ENCODE measurements at regions not wholly inside any gene's neighbourhood (a gene's known extent, or its start where the extent isn't known, plus 50 kb on each side); places are given as distances from the start of the nearest gene placed in this dataset.

GRCh38 chr20:11296951-11297350 lies 620.7 kb upstream of the BTBD3 start:
- DNase-seq: no peak

DNA sequence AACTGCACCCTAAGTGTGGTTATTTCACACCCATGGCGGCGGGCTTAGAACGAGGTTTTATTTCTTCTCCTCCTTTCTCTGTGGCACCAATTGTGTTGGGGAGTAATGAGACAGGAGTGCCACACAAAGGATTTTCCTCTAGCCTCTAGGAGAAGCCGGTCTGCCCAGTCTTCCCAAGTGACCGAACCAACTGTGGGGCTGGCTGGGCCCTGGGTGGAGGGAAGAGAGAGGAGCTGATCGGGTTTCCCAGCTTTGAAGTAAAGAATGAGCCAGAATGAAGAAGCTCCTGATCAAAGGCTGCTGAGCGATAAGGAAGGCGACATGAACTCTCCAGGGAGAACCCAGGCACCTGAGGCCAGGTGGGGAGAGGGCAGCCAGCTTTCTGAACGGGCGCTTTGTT lies 616.0 kb upstream of the BTBD3 start:
- Histone ChIP-seq H3K27ac (no peak overlapping the region), H3K4me3 (no peak overlapping the region), H3K9me3 (no peaks in the 10 kb centered on the region), H3K4me1 (peaks cover 0 to 4% (median 0%) of the 10 kb centered on the region in 9 donors), H3K36me3 (no peaks in the 10 kb centered on the region), H3K27me3 (no peaks in the 10 kb centered on the region)
- ATAC-seq (no peak), DNase-seq (no peak)
- intact Hi-C loops (cut with DNase I): no loop called here
- WGBS, 2 donors: 89% methylated on average over 10 of the region's 10 CpGs
- TF ChIP-seq CTCF (IDR thresholded peaks at IDR 0.05): no peak

More at GRCh38 chr20:11296951-11297350, 620.7 kb upstream of the BTBD3 start:
- no peaks in the 10 kb centered on the region for H3K27me3 ChIP-seq
- no peaks in the 10 kb centered on the region for H3K36me3 ChIP-seq
- no peak overlapping the region for H3K27ac ChIP-seq
- no peak for ATAC-seq
- intact Hi-C loops (cut with DNase I): no loop called here
- no peaks in the 10 kb centered on the region for H3K4me1 ChIP-seq
- H3K9me3 ChIP-seq: no peaks in the 10 kb centered on the region
- H3K4me3 ChIP-seq: no peak overlapping the region
- no peak for TF ChIP-seq CTCF (IDR thresholded peaks at IDR 0.05)

DNA sequence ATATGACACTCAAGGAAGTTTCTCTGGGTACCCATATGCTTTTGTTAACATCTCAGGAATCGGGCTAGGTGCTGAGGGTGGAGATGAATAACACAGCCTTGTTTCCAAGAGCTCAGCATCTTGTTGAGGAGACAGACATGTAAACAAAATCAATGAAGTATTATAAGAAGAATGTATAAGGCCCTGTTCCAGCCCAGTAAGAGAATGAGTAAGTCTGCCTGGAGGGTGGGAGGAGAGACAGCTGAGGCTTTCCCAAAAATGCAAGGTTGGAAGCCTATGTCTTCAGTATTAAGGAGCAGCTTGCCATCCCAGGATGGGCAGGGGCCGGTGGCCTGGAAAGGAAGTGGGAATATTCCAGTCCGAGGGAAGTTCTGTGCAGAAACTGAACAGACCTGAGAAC lies 615.3 kb upstream of the BTBD3 start:
- intact Hi-C loops (cut with DNase I): no loop called here
- Histone ChIP-seq H3K4me1 (peaks cover 0 to 4% (median 0%) of the 10 kb centered on the region in 9 donors), H3K27me3 (no peaks in the 10 kb centered on the region), H3K27ac (no peak overlapping the region), H3K4me3 (no peak overlapping the region), H3K36me3 (no peaks in the 10 kb centered on the region), H3K9me3 (no peaks in the 10 kb centered on the region)
- ATAC-seq (no peak), DNase-seq (no peak)
- TF ChIP-seq CTCF (IDR thresholded peaks at IDR 0.05): no peak
- WGBS, 2 donors: 76 to 84% methylated on average over 3 of the region's 3 CpGs

DNA sequence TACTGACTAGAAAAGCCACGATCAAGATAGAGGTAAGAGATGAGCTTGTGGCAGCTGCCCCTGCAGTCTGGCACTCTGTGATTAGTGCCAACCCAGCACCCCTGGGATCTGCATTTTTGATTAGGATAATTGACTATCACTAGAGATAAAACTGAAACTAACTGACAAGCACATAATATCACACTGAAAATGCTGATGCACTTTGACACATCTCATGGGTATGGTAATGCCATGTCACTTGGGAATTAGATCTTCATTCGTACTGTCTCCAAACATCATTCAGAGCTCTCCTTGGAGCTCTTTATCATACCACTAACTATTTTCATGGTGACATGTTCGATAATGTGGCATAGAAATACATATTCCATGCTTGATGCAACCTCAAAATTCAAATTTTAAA lies 612.9 kb upstream of the BTBD3 start:
- intact Hi-C loops (cut with DNase I): no loop called here
- Histone ChIP-seq H3K4me1 (peaks cover 0 to 4% (median 0%) of the 10 kb centered on the region in 9 donors), H3K9me3 (no peaks in the 10 kb centered on the region), H3K36me3 (no peaks in the 10 kb centered on the region), H3K4me3 (no peak overlapping the region), H3K27me3 (no peaks in the 10 kb centered on the region), H3K27ac (no peak overlapping the region)
- ATAC-seq: no peak
- TF ChIP-seq CTCF (IDR thresholded peaks at IDR 0.05): no peak
- WGBS, 2 donors: 76 to 81% methylated on average over 3 of the region's 3 CpGs
- no peak for DNase-seq

GRCh38 chr20:11305406-11305805 lies 612.3 kb upstream of the BTBD3 start:
- no peaks in the 10 kb centered on the region for H3K36me3 ChIP-seq
- peak overlapping the region in 1 of 10 donors; percentile 20 for H3K27ac ChIP-seq
- H3K4me3 ChIP-seq: no peak overlapping the region
- H3K4me1 ChIP-seq: peaks cover 0 to 4% (median 0%) of the 10 kb centered on the region in 9 donors
- no peak for DNase-seq
- no peaks in the 10 kb centered on the region for H3K9me3 ChIP-seq
- intact Hi-C loops (cut with DNase I): no loop called here
- peak in 6 of 8 donors; percentile 41 to 76 (median 53) for ATAC-seq
- 46 to 53% methylated on average over 2 of the region's 2 CpGs for WGBS, 2 donors
- TF ChIP-seq CTCF (IDR thresholded peaks at IDR 0.05): no peak
- H3K27me3 ChIP-seq: no peaks in the 10 kb centered on the region
